ENCODE measurements at regions not wholly inside any gene's neighbourhood (a gene's known extent, or its start where the extent isn't known, plus 50 kb on each side); places are given as distances from the start of the nearest gene placed in this dataset.

GRCh38 chr12:127728285-127728684, 538.7 kb upstream of the TMEM132C start:
- peaks cover 2% of the 10 kb centered on the region for H3K9me3 ChIP-seq (replicated peaks; ENCODE audit: control insufficient read depth, insufficient read depth, low read length)
- dilution Hi-C loops (cut with MboI; ENCODE audit: extremely low pct_ligation_motif_present, low sequenced_read_pairs) (no loop called here), intact Hi-C loops (cut with micrococcal nuclease) (no loop called here)
- CTCF ChIA-PET: no interaction called here
- H3K4me2 ChIP-seq (ENCODE audit: insufficient read depth, low read length): no peak overlapping the region
- POLR2A ChIA-PET: no interaction called here
- no peak for FAIRE-seq
- no peak for DNase-seq (ENCODE audit: low read depth, low spot score)
- H3K9me1 ChIP-seq (replicated peaks; ENCODE audit: control insufficient read depth, extremely low read depth, insufficient read depth, low read length): no peaks in the 10 kb centered on the region
- BruUV-seq (replicated peaks): no TSS peak
- TF ChIP-seq FOS (IDR thresholded peaks at IDR 0.05; ENCODE audit: borderline replicate concordance, insufficient read depth, low read length) (no peak), POLR2AphosphoS5 (IDR thresholded peaks at IDR 0.05; ENCODE audit: insufficient read depth, low read depth, low read length) (no peak), EZH2 (IDR thresholded peaks at IDR 0.05; ENCODE audit: borderline replicate concordance, low read depth, low read length, severe bottlenecking) (no peak), CTCF (IDR thresholded peaks at IDR 0.05; ENCODE audit: extremely low read depth in 1 of 2, insufficient read depth in 1 of 2, low read depth in 1 of 2, low read length in 2 of 2) (no peak), MYC (IDR thresholded peaks at IDR 0.05; ENCODE audit: low read depth, low read length) (no peak), MAX (IDR thresholded peaks at IDR 0.05; ENCODE audit: insufficient read depth, insufficient read length) (no peak), POLR2A (IDR thresholded peaks at IDR 0.05; ENCODE audit: low read depth, low read length) (no peak), GATA2 (IDR thresholded peaks at IDR 0.05; ENCODE audit: insufficient read depth, insufficient read length, low read depth, low read length) (no peak), JUN (IDR thresholded peaks at IDR 0.05; ENCODE audit: borderline replicate concordance, insufficient read depth, insufficient read length, low read depth) (no peak)
- no peaks in the 10 kb centered on the region for H4K20me1 ChIP-seq (replicated peaks; ENCODE audit: control insufficient read depth, extremely low read depth, insufficient read depth, low read length)
- H3K36me3 ChIP-seq (ENCODE audit: control insufficient read depth in 2 of 2, extremely low read depth in 1 of 2, insufficient read depth in 2 of 2, low read length in 2 of 2): no peaks in the 10 kb centered on the region
- H3K4me1 ChIP-seq (ENCODE audit: control insufficient read depth, extremely low read depth, insufficient read depth, low read length): no peaks in the 10 kb centered on the region
- no peak overlapping the region for H3K27ac ChIP-seq (ENCODE audit: insufficient read depth, low read depth, low read length)
- no peak overlapping the region for H3K4me3 ChIP-seq (replicated peaks in 1 of 3; ENCODE audit: insufficient read depth in 1 of 3, low read depth in 1 of 3, low read length in 3 of 3)
- H2AFZ ChIP-seq (ENCODE audit: low read depth, low read length): no peak overlapping the region
- H3K9ac ChIP-seq (replicated peaks; ENCODE audit: extremely low read depth, insufficient read depth, low read length): no peak overlapping the region
- H3K27me3 ChIP-seq (ENCODE audit: control insufficient read depth in 2 of 2, insufficient read depth in 2 of 2, low read length in 2 of 2): no peaks in the 10 kb centered on the region
- H3K79me2 ChIP-seq (ENCODE audit: control insufficient read depth, insufficient read depth, low read length): no peaks in the 10 kb centered on the region

Data from endothelial cell of umbilical vein (primary cell).